ELF-1 (cell line): ENCODE measurements at regions not wholly inside any gene's neighbourhood (a gene's known extent, or its start where the extent isn't known, plus 50 kb on each side); places are given as distances from the start of the nearest gene placed in this dataset.

Source experiments
- DNase-seq: peaks from one replicate; pipeline ENCODE4 v3.0.0-alpha.2; 2016; ENCODE audit warnings: low read depth, low spot score

- no peak for DNase-seq
Observed at GRCh38 chr2:220273082-220273481, 645.7 kb downstream of the SLC4A3 start.

GRCh38 chr2:220275454-220275853, 648.0 kb downstream of the SLC4A3 start:
- DNase-seq: no peak

GRCh38 chr2:220276741-220277444, 649.5 kb downstream of the SLC4A3 start:
- DNase-seq: no peak

GRCh38 chr2:220277445-220277975, 650.1 kb downstream of the SLC4A3 start:
- no peak for DNase-seq

- DNase-seq: no peak
Observed at GRCh38 chr2:220278022-220278421, 650.6 kb downstream of the SLC4A3 start.

GRCh38 chr2:220279372-220279771, 651.9 kb downstream of the SLC4A3 start:
- no peak for DNase-seq

- DNase-seq: no peak
Observed at GRCh38 chr2:220279840-220280239, 652.4 kb downstream of the SLC4A3 start.

- no peak for DNase-seq
Observed at GRCh38 chr2:220280736-220281135, 653.3 kb downstream of the SLC4A3 start.

- no peak for DNase-seq
Observed at GRCh38 chr2:220281771-220282170, 654.3 kb downstream of the SLC4A3 start.

GRCh38 chr2:220282236-220282635, 654.8 kb downstream of the SLC4A3 start:
- no peak for DNase-seq

GRCh38 chr2:220293966-220294365, 666.5 kb downstream of the SLC4A3 start:
- DNase-seq: no peak

- DNase-seq: no peak
Observed at GRCh38 chr2:220296174-220296573, 668.7 kb downstream of the SLC4A3 start.

GRCh38 chr2:220297093-220297492, 669.7 kb downstream of the SLC4A3 start:
- DNase-seq: no peak

- no peak for DNase-seq
Observed at GRCh38 chr2:220300806-220301205, 673.4 kb downstream of the SLC4A3 start.

- no peak for DNase-seq
Observed at GRCh38 chr2:220302756-220303155, 675.3 kb downstream of the SLC4A3 start.

GRCh38 chr2:220309215-220309614, 681.8 kb downstream of the SLC4A3 start:
- DNase-seq: no peak

GRCh38 chr2:220310451-220310861, 683.0 kb downstream of the SLC4A3 start:
- no peak for DNase-seq

GRCh38 chr2:220315098-220315823, 687.8 kb downstream of the SLC4A3 start:
- no peak for DNase-seq

GRCh38 chr2:220318037-220318436, 690.6 kb downstream of the SLC4A3 start:
- DNase-seq: no peak

GRCh38 chr2:220318508-220318907, 691.1 kb downstream of the SLC4A3 start:
- no peak for DNase-seq

GRCh38 chr2:220320326-220320725, 692.9 kb downstream of the SLC4A3 start:
- DNase-seq: no peak

- no peak for DNase-seq
Observed at GRCh38 chr2:220332886-220333285, 705.5 kb downstream of the SLC4A3 start.

- DNase-seq: no peak
Observed at GRCh38 chr2:220334210-220334609, 706.8 kb downstream of the SLC4A3 start.
